NCI-H2227 (cell line): ENCODE measurements at regions not wholly inside any gene's neighbourhood (a gene's known extent, or its start where the extent isn't known, plus 50 kb on each side); places are given as distances from the start of the nearest gene placed in this dataset.
"Not testable (repeated sequence)": the region's sequence is repeated elsewhere in the genome, so short reads cannot be mapped to it uniquely, and the experiment has no call there.

ENCODE experiments used
- DNase-seq: peaks from one replicate; lab custom pipeline; 2025; ENCODE audit not compliant: unreplicated experiment; lab: John Stamatoyannopoulos, UW

DNA sequence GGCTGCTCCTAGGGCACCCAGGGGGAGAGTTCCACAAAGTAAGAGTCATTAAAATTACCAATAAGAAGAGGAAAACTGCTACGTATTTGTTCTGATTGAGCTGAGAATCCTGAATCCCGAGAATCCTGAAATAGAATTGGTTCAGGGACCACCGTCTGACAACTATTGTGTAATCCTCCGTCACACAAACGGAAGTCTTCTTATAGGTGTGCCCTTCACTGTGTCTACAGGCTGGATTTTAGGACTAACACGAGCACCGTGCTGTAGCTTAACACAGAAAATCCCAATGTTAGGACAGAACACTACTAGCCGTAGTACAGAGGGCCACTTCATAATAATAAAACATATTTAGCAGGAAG, 50.6 kb upstream of the RNF182 start:
- DNase-seq: no peak

GRCh38 chr6:13873288-13874190, 51.2 kb upstream of the RNF182 start:
- DNase-seq: peak; percentile 89

GRCh38 chr6:13872681-13873080, 52.1 kb upstream of the RNF182 start:
- DNase-seq: no peak

DNA sequence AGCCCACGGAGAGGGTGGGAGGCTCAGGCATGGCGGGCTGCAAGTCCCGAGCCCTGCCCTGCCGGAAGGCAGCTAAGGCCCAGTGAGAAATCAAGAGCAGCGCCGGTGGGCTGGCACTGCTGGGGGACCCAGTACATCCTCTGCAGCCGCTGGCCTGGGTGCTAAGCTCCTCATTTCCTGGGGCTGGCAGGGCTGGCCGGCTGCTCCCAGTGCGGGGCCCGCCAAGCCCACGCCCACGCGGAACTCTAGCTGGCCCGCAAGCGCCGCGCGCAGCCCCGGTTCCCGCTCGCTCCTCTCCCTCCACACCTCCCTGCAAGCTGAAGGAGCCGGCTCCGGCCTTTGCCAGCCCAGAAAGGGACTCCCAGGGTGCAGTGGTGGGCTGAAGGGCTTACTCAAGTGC, 52.7 kb upstream of the RNF182 start:
- not testable (repeated sequence) for DNase-seq

DNA sequence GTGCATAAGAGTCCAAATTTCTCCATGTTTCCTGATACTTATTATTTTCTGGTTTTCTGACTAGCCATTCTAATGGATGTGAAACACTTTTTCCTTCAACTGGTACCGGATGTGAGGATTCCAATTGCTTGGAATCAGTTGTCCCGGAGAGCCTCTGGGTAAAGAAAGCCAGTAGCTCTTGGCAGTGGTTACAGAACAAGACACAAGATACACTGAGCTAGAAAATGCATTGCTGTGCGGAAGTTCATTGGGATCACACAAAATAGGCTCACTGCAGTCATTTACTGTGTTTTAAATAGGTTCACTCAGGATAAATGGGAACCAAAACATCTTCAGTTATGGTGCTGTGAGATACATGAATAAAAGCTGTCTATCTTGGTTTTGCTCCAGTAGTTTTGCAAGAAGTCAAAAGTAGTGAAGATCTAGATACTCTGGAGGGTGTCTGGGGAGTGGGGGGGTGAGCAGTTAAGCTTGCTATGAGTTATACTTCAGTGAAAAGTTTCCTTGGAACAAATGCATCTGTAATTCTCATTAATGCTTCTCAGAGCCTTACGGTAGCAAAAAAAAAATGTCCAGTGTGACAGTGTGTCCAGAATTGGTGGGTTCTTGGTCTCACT, 54.4 kb upstream of the RNF182 start:
- no peak for DNase-seq

GRCh38 chr6:13868236-13868635, 53.9 kb upstream of the MCUR1 start:
- no peak for DNase-seq

GRCh38 chr6:13866301-13866700, 51.9 kb upstream of the MCUR1 start:
- DNase-seq: no peak

DNA sequence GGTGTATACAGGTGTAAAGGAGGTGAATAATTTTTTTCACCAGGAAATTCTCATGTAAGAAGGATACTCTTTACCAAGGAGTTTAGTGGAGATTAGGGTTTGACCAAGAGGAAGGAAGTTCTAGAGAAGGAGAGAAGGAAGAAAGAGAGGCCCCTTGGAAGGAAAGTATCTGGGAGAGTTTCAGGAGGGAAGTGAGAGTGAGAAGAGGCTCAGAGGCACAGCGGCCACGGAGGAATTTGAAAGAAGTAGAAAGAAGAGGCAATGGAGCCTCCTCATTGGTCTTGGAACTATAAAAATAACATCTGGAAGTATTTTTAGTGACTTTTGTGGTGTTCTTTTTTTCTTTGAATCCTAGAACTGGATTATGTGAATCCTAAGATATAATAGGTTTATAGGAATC, 50.8 kb upstream of the MCUR1 start:
- DNase-seq: no peak

DNA sequence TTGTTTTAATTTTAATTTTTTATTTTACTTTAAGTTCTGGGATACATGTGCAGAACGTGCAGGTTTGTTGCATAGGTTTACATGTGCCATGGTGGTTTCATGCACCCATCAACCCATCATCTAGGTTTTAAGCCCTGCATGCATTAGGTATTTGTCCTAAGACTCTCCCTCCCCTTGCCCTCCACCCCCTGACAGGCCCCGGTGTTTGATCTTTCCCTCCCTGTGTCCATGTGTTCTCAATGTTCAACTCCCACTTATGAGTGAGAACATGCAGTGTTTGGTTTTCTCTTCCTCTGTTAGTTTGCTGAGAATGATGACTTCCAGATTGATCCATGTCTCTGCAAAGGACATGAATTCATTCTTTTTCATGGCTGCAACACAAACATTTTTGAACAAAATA, 50.3 kb upstream of the MCUR1 start:
- not testable (repeated sequence) for DNase-seq
